GM12892 (cell line): ENCODE measurements at regions not wholly inside any gene's neighbourhood (a gene's known extent, or its start where the extent isn't known, plus 50 kb on each side); places are given as distances from the start of the nearest gene placed in this dataset.

Source experiments
- POLR2A ChIP-seq: IDR thresholded peaks from 2 replicates; pipeline ENCODE4 v1.6.1; 2011; ENCODE audit warnings: low read depth, low read length, control low read depth
- POLR2AphosphoS5 ChIP-seq: IDR thresholded peaks from 2 replicates; pipeline ENCODE4 v1.6.1; 2011; ENCODE audit warnings: low read depth, low read length, control low read depth
- TAF1 ChIP-seq: IDR thresholded peaks from 2 replicates; pipeline ENCODE4 v1.6.1; 2011; ENCODE audit warnings: low read depth, mild to moderate bottlenecking, control low read depth, low read length, borderline replicate concordance

DNA sequence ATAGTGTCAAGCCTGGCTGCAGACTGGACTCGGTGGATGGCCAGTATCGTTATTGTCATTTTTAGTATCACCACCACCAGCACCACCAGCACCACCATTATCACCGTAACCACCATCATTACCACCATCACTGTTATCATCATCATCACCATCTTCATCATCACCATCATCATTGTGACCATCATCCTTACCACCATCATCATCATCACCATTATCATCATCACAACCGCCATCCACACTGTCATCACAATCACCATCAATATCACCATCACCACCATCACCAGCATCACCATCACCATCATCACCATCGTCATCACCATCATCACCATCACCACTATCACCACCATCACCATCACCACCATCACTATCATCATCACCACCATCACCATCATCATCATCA lies 65.6 kb downstream of the FOXL3 start:
- TF ChIP-seq POLR2AphosphoS5 (no peak), TAF1 (no peak), POLR2A (no peak)
